IMR-90 (cell line): ENCODE measurements at regions not wholly inside any gene's neighbourhood (a gene's known extent, or its start where the extent isn't known, plus 50 kb on each side); places are given as distances from the start of the nearest gene placed in this dataset.

ENCODE experiments used
- ATAC-seq: fragments of 200-7000 bp; cut with Tn5 transposase; 2 replicates; pipeline ENCODE4 v1.9.1; 2020; ENCODE audit warnings: low read depth, mild to moderate bottlenecking, moderate library complexity
- BruUV-seq: library from RNA; stranded (reverse); fragments of 400-500 nt; replicated peaks from 2 replicates; lab custom pipeline; 2021; lab: Mats Ljungman, UMichigan
- CTCF ChIA-PET: fragments of 300-600 bp; formaldehyde crosslinking; extraction: SDS; loops from one replicate; lab custom pipeline; 2021; ENCODE audit warnings: antibody characterized with exemption; lab: Yijun Ruan, JAX
- POLR2A ChIA-PET: fragments of 300-600 bp; sonication (Branson Sonifier 250); formaldehyde crosslinking; loops from one replicate; lab custom pipeline; 2022; ENCODE audit warnings: antibody characterized with exemption; ENCODE audit not compliant: unreplicated experiment; lab: Charles Lee
- DNase-seq: peaks from one replicate; pipeline ENCODE4 v3.0.0; 2013
- H2AFZ ChIP-seq: replicated peaks from 2 replicates; pipeline ENCODE3; 2013; ENCODE audit warnings: low read length, mild to moderate bottlenecking; ENCODE audit not compliant: poor library complexity
- H2AK5ac ChIP-seq: 2 replicates; pipeline ENCODE4 v1.6.1; 2013; ENCODE audit warnings: low read depth, low read length, inconsistent platforms
- H2AK9ac ChIP-seq: replicated peaks from 2 replicates; pipeline ENCODE3; 2013; ENCODE audit warnings: mild to moderate bottlenecking, low read depth, low read length, moderate library complexity; ENCODE audit not compliant: poor library complexity
- H2BK120ac ChIP-seq: 2 replicates; pipeline ENCODE4 v1.6.1; 2013; ENCODE audit warnings: low read depth, low read length, inconsistent platforms
- H2BK15ac ChIP-seq: 3 replicates; pipeline ENCODE4 v1.6.1; 2013; ENCODE audit warnings: low read depth, low read length, inconsistent platforms
- H2BK20ac ChIP-seq: 2 replicates; pipeline ENCODE4 v1.6.1; 2013; ENCODE audit warnings: low read depth, mild to moderate bottlenecking, inconsistent platforms, low read length, moderate library complexity
- H2BK5ac ChIP-seq: 2 replicates; pipeline ENCODE4 v1.6.1; 2013; ENCODE audit warnings: mild to moderate bottlenecking, low read depth, low read length, inconsistent platforms; ENCODE audit not compliant: poor library complexity, severe bottlenecking
- H3K14ac ChIP-seq: replicated peaks from 2 replicates; pipeline ENCODE4 v1.6.1; 2013; ENCODE audit warnings: low read depth, low read length, inconsistent platforms
- H3K18ac ChIP-seq: 2 replicates; pipeline ENCODE4 v1.6.1; 2013; ENCODE audit warnings: low read depth, low read length, control low read depth
- H3K23ac ChIP-seq: 2 replicates; pipeline ENCODE4 v1.6.1; 2013; ENCODE audit warnings: low read depth, low read length, inconsistent platforms
- H3K27ac ChIP-seq: 2 replicates; pipeline ENCODE4 v1.5.1; 2013; ENCODE audit warnings: mild to moderate bottlenecking, control low read depth, low read length; ENCODE audit not compliant: insufficient read depth
- H3K27me3 ChIP-seq: 2 replicates; pipeline ENCODE4 v1.6.1; 2013; ENCODE audit warnings: low read length; ENCODE audit not compliant: control insufficient read depth, insufficient read depth
- H3K36me3 ChIP-seq: 2 replicates; pipeline ENCODE4 v1.6.1; 2013; ENCODE audit warnings: low read length, mixed read lengths; ENCODE audit not compliant: control insufficient read depth, insufficient read depth
- H3K4ac ChIP-seq: 2 replicates; pipeline ENCODE4 v1.6.1; 2013; ENCODE audit warnings: low read depth, low read length, inconsistent platforms
- H3K4me1 ChIP-seq: 2 replicates; pipeline ENCODE4 v1.6.1; 2013; ENCODE audit warnings: low read length, mixed read lengths; ENCODE audit not compliant: control insufficient read depth, insufficient read depth
- H3K4me2 ChIP-seq: 2 replicates; pipeline ENCODE4 v1.6.1; 2013; ENCODE audit warnings: low read depth, mild to moderate bottlenecking, control low read depth, low read length, moderate library complexity
- H3K4me3 ChIP-seq: 2 replicates; pipeline ENCODE4 v1.5.1; 2013; ENCODE audit warnings: low read depth, mild to moderate bottlenecking, control low read depth, low read length, moderate library complexity; ENCODE audit not compliant: insufficient read depth
- H3K56ac ChIP-seq: 2 replicates; pipeline ENCODE4 v1.6.1; 2013; ENCODE audit warnings: low read length, inconsistent platforms; ENCODE audit not compliant: insufficient read depth; ENCODE audit errors: extremely low read depth
- H3K79me1 ChIP-seq, 2 experiments: 2 replicates each; pipeline ENCODE4 v1.6.1; 2013; ENCODE audit warnings: low read length in 2 of 2, inconsistent platforms in 1 of 2, low read depth in 1 of 2
- H3K9ac ChIP-seq: 2 replicates; pipeline ENCODE4 v1.6.1; 2013; ENCODE audit warnings: low read depth, low read length, control low read depth
- H3K9me1 ChIP-seq: 2 replicates; pipeline ENCODE4 v1.6.1; 2013; ENCODE audit warnings: low read length, inconsistent platforms; ENCODE audit not compliant: insufficient read depth
- H3K9me3 ChIP-seq: 2 replicates; pipeline ENCODE4 v1.6.1; 2013; ENCODE audit warnings: low read length; ENCODE audit not compliant: control insufficient read depth, insufficient read depth
- H4K20me1 ChIP-seq: 2 replicates; pipeline ENCODE4 v1.6.1; 2013; ENCODE audit warnings: low read length, inconsistent platforms; ENCODE audit not compliant: insufficient read depth
- H4K5ac ChIP-seq: 2 replicates; pipeline ENCODE4 v1.6.1; 2013; ENCODE audit warnings: mild to moderate bottlenecking, low read depth, low read length, control low read depth
- H4K8ac ChIP-seq, 2 experiments: 2 replicates each; pipeline ENCODE4 v1.6.1; 2013; ENCODE audit warnings: low read depth in 2 of 2, low read length in 2 of 2, control low read depth in 1 of 2, inconsistent platforms in 1 of 2
- H4K91ac ChIP-seq: 2 replicates; pipeline ENCODE4 v1.6.1; 2013; ENCODE audit warnings: low read depth, low read length, inconsistent platforms; ENCODE audit not compliant: insufficient read depth
- BHLHE40 ChIP-seq: fragments of 150-350 bp; IDR thresholded peaks from 2 replicates; pipeline ENCODE4 v1.6.1; 2016; ENCODE audit warnings: mild to moderate bottlenecking, low read depth, low read length
- CEBPB ChIP-seq: IDR thresholded peaks from 2 replicates; pipeline ENCODE4 v1.6.1; 2012; ENCODE audit warnings: low read depth, low read length, improper control_type of control experiment
- CTCF ChIP-seq: conservative IDR thresholded peaks from 2 replicates; pipeline ENCODE4 v1.5.1; 2012; ENCODE audit warnings: mild to moderate bottlenecking, low read depth, low read length, improper control_type of control experiment
- RCOR1 ChIP-seq: IDR thresholded peaks from 2 replicates; pipeline ENCODE4 v1.6.1; 2012; ENCODE audit warnings: mild to moderate bottlenecking, low read length, improper control_type of control experiment; ENCODE audit not compliant: insufficient replicate concordance
- RFX5 ChIP-seq: IDR thresholded peaks from 2 replicates; pipeline ENCODE4 v1.8.0; 2012; ENCODE audit warnings: low read depth, mild to moderate bottlenecking, low read length, moderate library complexity
- WGBS, 2 experiments: methylation state at CpG; one replicate each; pipeline versions ENCODE4 v1.1.5 to v1.1.7; 2013; ENCODE audit warnings: missing lambda C conversion rate in 2 of 2; ENCODE audit not compliant: insufficient read length in 1 of 2; ENCODE audit errors: extremely low coverage in 2 of 2; 5-methylcytosine and 5-hydroxymethylcytosine counted together
- dilution Hi-C: fragments of 300-500 bp; cut with HindIII; formaldehyde crosslinking; loops from one replicate; pipeline ENCODE4 v1.14.3; 2018; ENCODE audit warnings: low sequenced_read_pairs; ENCODE audit not compliant: unreplicated experiment
- in situ Hi-C: fragments of 300-500 bp; cut with MboI; formaldehyde crosslinking; loops from 3 replicates; pipeline ENCODE4 v1.14.3; 2019; ENCODE audit warnings: low sequenced_read_pairs, inconsistent platforms, mixed read lengths
- intact Hi-C: fragments of 100-400 bp; cut with micrococcal nuclease; formaldehyde crosslinking; loops from 2 replicates; pipeline ENCODE4 v1.10.0; 2022

GRCh38 chr11:42857344-42857743 lies 454.5 kb upstream of the API5 start:
- no peak overlapping the region for H2AK5ac ChIP-seq
- H3K9ac ChIP-seq = no peak overlapping the region
- no peaks in the 10 kb centered on the region for H3K4me1 ChIP-seq
- no peak overlapping the region for H2AFZ ChIP-seq
- no TSS peak for BruUV-seq
- H3K36me3 ChIP-seq = no peaks in the 10 kb centered on the region
- ChIA-PET POLR2A (no interaction called here), CTCF (no interaction called here)
- no peak overlapping the region for H4K91ac ChIP-seq
- H2AK9ac ChIP-seq = no peak overlapping the region
- no peak for ATAC-seq
- no peak overlapping the region for H3K56ac ChIP-seq
- H2BK15ac ChIP-seq = no peak overlapping the region
- no peak overlapping the region for H2BK20ac ChIP-seq
- no peak overlapping the region for H3K18ac ChIP-seq
- H3K4me2 ChIP-seq = no peak overlapping the region
- H2BK5ac ChIP-seq = no peak overlapping the region
- no peak overlapping the region for H3K23ac ChIP-seq
- H3K14ac ChIP-seq = no peak overlapping the region
- H2BK120ac ChIP-seq = no peak overlapping the region
- no peaks in the 10 kb centered on the region for H3K79me1 ChIP-seq
- in situ Hi-C loops (no loop called here), dilution Hi-C loops (no loop called here), intact Hi-C loops (no loop called here)
- no peaks in the 10 kb centered on the region for H4K20me1 ChIP-seq
- no peak overlapping the region for H3K4me3 ChIP-seq
- H3K4ac ChIP-seq = no peak overlapping the region
- H3K9me1 ChIP-seq = no peaks in the 10 kb centered on the region
- H3K9me3 ChIP-seq = no peaks in the 10 kb centered on the region
- H3K27me3 ChIP-seq = no peaks in the 10 kb centered on the region
- TF ChIP-seq CEBPB (no peak), BHLHE40 (no peak), RFX5 (no peak), RCOR1 (no peak), CTCF (no peak)
- no peak for DNase-seq
- no CpG with 5 or more reads among the region's 2 CpGs for WGBS, 2 experiments
- H4K8ac ChIP-seq = no peak overlapping the region
- no peak overlapping the region for H3K27ac ChIP-seq
- no peak overlapping the region for H4K5ac ChIP-seq
